Suprapubic skin (tissue), 4 donors: ENCODE measurements at regions not wholly inside any gene's neighbourhood (a gene's known extent, or its start where the extent isn't known, plus 50 kb on each side); places are given as distances from the start of the nearest gene placed in this dataset.

ENCODE experiments used
- DNase-seq, 2 donors: peaks; one replicate each; pipeline ENCODE4 v3.0.0-alpha.2; 2019; ENCODE audit warnings: low spot score in 2 of 2
- H3K27ac ChIP-seq: fragments of 200-600 bp; sonication (generic); one replicate; pipeline ENCODE4 v1.5.1; 2019
- H3K27me3 ChIP-seq: fragments of 200-600 bp; sonication (generic); one replicate; pipeline ENCODE4 v1.5.1; 2019
- H3K36me3 ChIP-seq: fragments of 200-600 bp; sonication (generic); one replicate; pipeline ENCODE4 v1.5.1; 2019
- H3K4me1 ChIP-seq: fragments of 200-600 bp; sonication (generic); one replicate; pipeline ENCODE4 v1.5.1; 2019
- H3K4me3 ChIP-seq: fragments of 200-600 bp; sonication (generic); one replicate; pipeline ENCODE4 v1.5.1; 2019; ENCODE audit warnings: mild to moderate bottlenecking
- H3K9me3 ChIP-seq: fragments of 200-600 bp; sonication (generic); one replicate; pipeline ENCODE4 v1.5.1; 2019
- CTCF ChIP-seq, 2 donors: fragments of 200-600 bp in 1 of 2; fragments of 450-650 bp in 1 of 2; sonication (generic) in 1 of 2; IDR thresholded peaks; one replicate each; pipeline ENCODE4 v1.5.1; 2016 to 2019; ENCODE audit warnings: antibody characterized with exemption in 2 of 2, mild to moderate bottlenecking in 1 of 2, moderate library complexity in 1 of 2
- EP300 ChIP-seq: sonication (generic); formaldehyde crosslinking; IDR thresholded peaks from one replicate; pipeline ENCODE4 v1.6.1; 2017; ENCODE audit warnings: antibody characterized with exemption
- POLR2A ChIP-seq, 2 donors: fragments of 450-650 bp; IDR thresholded peaks; one replicate each; pipeline ENCODE4 v1.6.1; 2017; ENCODE audit warnings: antibody characterized with exemption in 2 of 2, mild to moderate bottlenecking in 2 of 2, moderate library complexity in 2 of 2
- POLR2AphosphoS5 ChIP-seq, 3 donors: sonication (generic); formaldehyde crosslinking; IDR thresholded peaks; one replicate each; pipeline ENCODE4 v1.6.1; 2017; ENCODE audit warnings: antibody characterized with exemption in 3 of 3
- WGBS: methylation state at CpG from one replicate; pipeline ENCODE4 v1.1.5; 2018; 5-methylcytosine and 5-hydroxymethylcytosine counted together

- WGBS = 81% methylated on average over 12 of the region's 15 CpGs
- H3K27me3 ChIP-seq = peaks cover 54% of the 10 kb centered on the region
- TF ChIP-seq POLR2AphosphoS5 (IDR thresholded peaks at IDR 0.05) (no peak), EP300 (no peak), CTCF (IDR thresholded peaks at IDR 0.05) (no peak), POLR2A (IDR thresholded peaks at IDR 0.05) (no peak)
- no peaks in the 10 kb centered on the region for H3K9me3 ChIP-seq
- no peak overlapping the region for H3K4me3 ChIP-seq
- no peaks in the 10 kb centered on the region for H3K36me3 ChIP-seq
- DNase-seq = no peak
- no peak overlapping the region for H3K27ac ChIP-seq
- H3K4me1 ChIP-seq = no peaks in the 10 kb centered on the region
These were observed 85.0 kb downstream of the UNCX start for GRCh38 chr7:1317646-1318045.

- H3K4me3 ChIP-seq = no peak overlapping the region
- H3K4me1 ChIP-seq = no peaks in the 10 kb centered on the region
- DNase-seq = no peak
- 84% methylated on average over 15 of the region's 16 CpGs for WGBS
- H3K27me3 ChIP-seq = peaks cover 58% of the 10 kb centered on the region
- no peak for TF ChIP-seq EP300
- TF ChIP-seq POLR2A (IDR thresholded peaks at IDR 0.05) = no peak
- TF ChIP-seq CTCF (IDR thresholded peaks at IDR 0.05) = no peak
- no peak for TF ChIP-seq POLR2AphosphoS5 (IDR thresholded peaks at IDR 0.05)
- H3K9me3 ChIP-seq = no peaks in the 10 kb centered on the region
- H3K36me3 ChIP-seq = no peaks in the 10 kb centered on the region
- H3K27ac ChIP-seq = no peak overlapping the region
These were observed 85.4 kb downstream of the UNCX start for GRCh38 chr7:1318051-1318450.

- TF ChIP-seq EP300 (no peak), POLR2A (IDR thresholded peaks at IDR 0.05) (no peak), POLR2AphosphoS5 (IDR thresholded peaks at IDR 0.05) (no peak), CTCF (IDR thresholded peaks at IDR 0.05) (no peak)
- no peak for DNase-seq
- Histone ChIP-seq H3K36me3 (no peaks in the 10 kb centered on the region), H3K27me3 (peaks cover 64% of the 10 kb centered on the region), H3K4me1 (no peaks in the 10 kb centered on the region), H3K9me3 (no peaks in the 10 kb centered on the region), H3K27ac (no peak overlapping the region), H3K4me3 (no peak overlapping the region)
- 72% methylated on average over 16 of the region's 18 CpGs for WGBS
These were observed 86.0 kb downstream of the UNCX start for GRCh38 chr7:1318661-1319060.

GRCh38 chr7:1320616-1321240, 88.1 kb downstream of the UNCX start:
- no peaks in the 10 kb centered on the region for H3K9me3 ChIP-seq
- no peak for DNase-seq
- TF ChIP-seq EP300 = no peak
- TF ChIP-seq POLR2A (IDR thresholded peaks at IDR 0.05) = no peak
- TF ChIP-seq POLR2AphosphoS5 (IDR thresholded peaks at IDR 0.05) = no peak
- no peak for TF ChIP-seq CTCF (IDR thresholded peaks at IDR 0.05)
- H3K27me3 ChIP-seq = peaks cover 70% of the 10 kb centered on the region
- no peaks in the 10 kb centered on the region for H3K4me1 ChIP-seq
- H3K4me3 ChIP-seq = no peak overlapping the region
- no peak overlapping the region for H3K27ac ChIP-seq
- 86% methylated on average over 10 of the region's 17 CpGs for WGBS
- no peaks in the 10 kb centered on the region for H3K36me3 ChIP-seq

- TF ChIP-seq POLR2A (IDR thresholded peaks at IDR 0.05) (no peak), CTCF (IDR thresholded peaks at IDR 0.05) (no peak), POLR2AphosphoS5 (IDR thresholded peaks at IDR 0.05) (no peak), EP300 (no peak)
- 79% methylated on average over 11 of the region's 39 CpGs for WGBS
- peaks cover 74% of the 10 kb centered on the region for H3K27me3 ChIP-seq
- H3K4me3 ChIP-seq = no peak overlapping the region
- no peak for DNase-seq
- no peaks in the 10 kb centered on the region for H3K9me3 ChIP-seq
- no peaks in the 10 kb centered on the region for H3K36me3 ChIP-seq
- H3K27ac ChIP-seq = no peak overlapping the region
- no peaks in the 10 kb centered on the region for H3K4me1 ChIP-seq
These were observed 89.0 kb downstream of the UNCX start for GRCh38 chr7:1321411-1322239.
